ENCODE measurements at regions not wholly inside any gene's neighbourhood (a gene's known extent, or its start where the extent isn't known, plus 50 kb on each side); places are given as distances from the start of the nearest gene placed in this dataset.

DNA sequence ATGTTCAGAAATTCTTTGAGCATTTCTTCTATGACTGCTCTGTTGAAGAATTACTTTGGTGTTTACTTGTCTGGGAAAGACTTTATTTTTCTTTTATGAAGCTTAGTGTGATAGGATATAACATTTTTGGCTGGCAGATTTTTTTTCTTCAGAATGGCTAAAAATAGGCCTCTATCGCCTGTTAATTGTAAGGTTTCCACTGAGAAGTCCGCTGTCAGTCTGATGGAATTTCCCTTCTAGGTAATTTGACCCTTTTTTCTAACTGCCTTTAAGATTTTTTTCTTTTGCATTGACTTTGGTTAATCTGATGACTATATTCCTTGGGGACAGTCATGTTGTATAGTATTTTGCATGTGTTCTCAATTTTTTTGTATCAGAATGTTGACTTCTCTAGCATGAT lies 590.7 kb downstream of the ADCYAP1 start:
- no peak for TF ChIP-seq EZH2 (IDR thresholded peaks at IDR 0.05; ENCODE audit: insufficient read depth, poor library complexity, severe bottlenecking)
- TF ChIP-seq EZH2phosphoT487 (IDR thresholded peaks at IDR 0.05; ENCODE audit: insufficient read depth, low read depth) = no peak
